ENCODE measurements at regions not wholly inside any gene's neighbourhood (a gene's known extent, or its start where the extent isn't known, plus 50 kb on each side); places are given as distances from the start of the nearest gene placed in this dataset.
"Not testable (repeated sequence)": the region's sequence is repeated elsewhere in the genome, so short reads cannot be mapped to it uniquely, and the experiment has no call there.

- not testable (repeated sequence) for DNase-seq (ENCODE audit: insufficient read length, low spot score); FAIRE-seq
These were observed 103.1 kb downstream of the CAPZA3 start for GRCh38 chr12:18840997-18841396.

- no peak for FAIRE-seq
- DNase-seq (ENCODE audit: insufficient read length, low spot score), result no peak
These were observed 111.2 kb downstream of the CAPZA3 start for GRCh38 chr12:18849080-18849479.

- DNase-seq (ENCODE audit: insufficient read length, low spot score), result no peak
- no peak for FAIRE-seq
These were observed 111.8 kb downstream of the CAPZA3 start for GRCh38 chr12:18849761-18850160.

GRCh38 chr12:18850752-18851151 is 112.8 kb downstream of the CAPZA3 start:
- FAIRE-seq (no peak), DNase-seq (ENCODE audit: insufficient read length, low spot score) (no peak)

- DNase-seq (ENCODE audit: insufficient read length, low spot score) (no peak), FAIRE-seq (no peak)
These were observed 113.4 kb downstream of the CAPZA3 start for GRCh38 chr12:18851271-18851670.

GRCh38 chr12:18853570-18854366 is 115.8 kb downstream of the CAPZA3 start:
- DNase-seq (ENCODE audit: insufficient read length, low spot score) (no peak), FAIRE-seq (no peak)

- no peak for FAIRE-seq
- DNase-seq (ENCODE audit: insufficient read length, low spot score), result no peak
These were observed 119.7 kb downstream of the CAPZA3 start for GRCh38 chr12:18857656-18858055.

GRCh38 chr12:18859400-18859799 is 121.5 kb downstream of the CAPZA3 start:
- no peak for FAIRE-seq
- DNase-seq (ENCODE audit: insufficient read length, low spot score), result no peak

- no peak for FAIRE-seq
- no peak for DNase-seq (ENCODE audit: insufficient read length, low spot score)
These were observed 123.5 kb downstream of the CAPZA3 start for GRCh38 chr12:18861287-18861858.

- FAIRE-seq (no peak), DNase-seq (ENCODE audit: insufficient read length, low spot score) (no peak)
These were observed 126.0 kb downstream of the CAPZA3 start for GRCh38 chr12:18863769-18864500.

- no peak for FAIRE-seq
These were observed 127.1 kb downstream of the CAPZA3 start for GRCh38 chr12:18864900-18865561.

GRCh38 chr12:18868717-18869116 is 130.8 kb downstream of the CAPZA3 start:
- DNase-seq (ENCODE audit: insufficient read length, low spot score) (no peak), FAIRE-seq (no peak)

More at GRCh38 chr12:18864900-18865561, 127.1 kb downstream of the CAPZA3 start:
- DNase-seq (ENCODE audit: insufficient read length, low spot score), result no peak

- FAIRE-seq, result no peak
- no peak for DNase-seq (ENCODE audit: insufficient read length, low spot score)
These were observed 134.9 kb downstream of the CAPZA3 start for GRCh38 chr12:18872770-18873169.

GRCh38 chr12:18878676-18879180 is 140.8 kb downstream of the CAPZA3 start:
- FAIRE-seq (no peak), DNase-seq (ENCODE audit: insufficient read length, low spot score) (no peak)

GRCh38 chr12:18882690-18883089 is 144.8 kb downstream of the CAPZA3 start:
- DNase-seq (ENCODE audit: insufficient read length, low spot score), result no peak
- FAIRE-seq, result no peak

- no peak for FAIRE-seq
- DNase-seq (ENCODE audit: insufficient read length, low spot score), result no peak
These were observed 149.0 kb downstream of the CAPZA3 start for GRCh38 chr12:18886962-18887361.

GRCh38 chr12:18887368-18887767 is 149.4 kb downstream of the CAPZA3 start:
- DNase-seq (ENCODE audit: insufficient read length, low spot score), result no peak
- FAIRE-seq, result no peak

- no peak for FAIRE-seq
- no peak for DNase-seq (ENCODE audit: insufficient read length, low spot score)
These were observed 150.1 kb downstream of the CAPZA3 start for GRCh38 chr12:18888047-18888446.

- DNase-seq (ENCODE audit: insufficient read length, low spot score); FAIRE-seq: not testable (repeated sequence)
These were observed 152.7 kb downstream of the CAPZA3 start for GRCh38 chr12:18890621-18891020.

GRCh38 chr12:18895540-18895939 is 157.6 kb downstream of the CAPZA3 start:
- DNase-seq (ENCODE audit: insufficient read length, low spot score) (no peak), FAIRE-seq (no peak)

- DNase-seq (ENCODE audit: insufficient read length, low spot score) (no peak), FAIRE-seq (peak; percentile 26)
These were observed 158.0 kb downstream of the CAPZA3 start for GRCh38 chr12:18895946-18896345.
